GM18517 (cell line): ENCODE measurements at regions not wholly inside any gene's neighbourhood (a gene's known extent, or its start where the extent isn't known, plus 50 kb on each side); places are given as distances from the start of the nearest gene placed in this dataset.

ENCODE experiments used
- ATAC-seq: cut with Tn5 transposase; IDR thresholded peaks from one replicate; pipeline ENCODE4 v1.9.1; 2021; ENCODE audit warnings: mild to moderate bottlenecking, moderate library complexity; ENCODE audit not compliant: unreplicated experiment

DNA sequence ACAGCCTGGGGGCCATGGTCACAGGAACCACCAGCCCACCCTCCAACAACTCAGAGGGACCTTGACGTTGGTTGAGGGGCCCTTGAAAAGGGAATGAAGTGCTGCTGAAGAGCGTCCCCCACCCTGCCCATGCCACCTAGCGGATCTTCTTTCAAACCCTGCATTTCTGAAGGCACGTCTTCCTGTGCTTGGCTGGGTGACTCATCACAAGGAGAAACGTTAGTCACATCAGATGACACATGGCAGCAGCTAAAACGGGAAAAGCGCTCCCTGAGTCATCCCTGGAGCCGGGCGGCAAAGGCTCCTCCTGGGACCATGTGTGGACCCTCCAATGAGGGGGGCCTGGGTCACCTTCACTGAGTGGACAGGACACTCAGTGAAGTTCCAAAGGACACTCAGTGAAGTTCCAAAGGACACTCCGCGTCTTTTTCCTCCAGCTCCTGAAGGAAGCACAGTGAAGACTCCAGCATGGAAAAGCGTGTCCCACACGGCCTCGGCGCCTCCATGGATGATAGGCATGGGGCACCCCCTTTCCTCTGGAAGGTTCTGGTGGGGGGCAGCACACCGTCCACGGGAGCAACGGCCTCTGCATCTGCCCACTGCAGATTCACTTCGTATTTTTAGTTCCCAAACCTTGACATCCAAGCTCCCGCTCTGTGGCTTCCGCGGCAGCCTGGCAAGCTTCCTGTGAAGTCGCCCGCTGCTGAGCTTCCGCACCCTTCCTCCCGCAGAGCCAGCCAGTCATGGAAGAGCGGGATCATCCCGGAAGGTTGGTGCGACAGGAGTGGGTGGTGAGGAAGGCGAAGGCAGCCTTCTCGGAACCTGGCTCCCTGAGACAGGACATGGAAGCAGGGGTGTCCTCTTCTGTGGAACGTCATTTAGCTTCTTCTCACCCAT is 383.4 kb downstream of the VRK1 start:
- no peak for ATAC-seq

DNA sequence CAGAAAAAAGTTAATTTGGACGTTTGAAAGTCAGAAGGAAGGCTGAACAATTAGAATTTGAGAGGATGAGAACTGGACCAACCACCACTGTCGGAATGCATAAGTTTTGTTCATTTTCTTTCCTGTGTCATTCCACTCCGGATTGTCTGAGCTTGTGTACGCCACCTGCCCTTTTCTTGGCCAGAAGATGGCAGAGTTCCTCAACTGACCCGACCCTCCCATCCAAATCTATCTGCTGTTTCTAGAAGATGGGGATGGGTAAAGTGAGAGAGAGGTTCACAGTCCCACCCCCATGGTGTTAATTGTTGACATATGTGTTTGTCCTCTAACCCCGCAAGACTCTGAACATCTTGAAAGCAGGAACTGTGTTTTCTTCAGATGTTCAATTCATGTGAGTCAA is 388.0 kb downstream of the VRK1 start:
- ATAC-seq = no peak

DNA sequence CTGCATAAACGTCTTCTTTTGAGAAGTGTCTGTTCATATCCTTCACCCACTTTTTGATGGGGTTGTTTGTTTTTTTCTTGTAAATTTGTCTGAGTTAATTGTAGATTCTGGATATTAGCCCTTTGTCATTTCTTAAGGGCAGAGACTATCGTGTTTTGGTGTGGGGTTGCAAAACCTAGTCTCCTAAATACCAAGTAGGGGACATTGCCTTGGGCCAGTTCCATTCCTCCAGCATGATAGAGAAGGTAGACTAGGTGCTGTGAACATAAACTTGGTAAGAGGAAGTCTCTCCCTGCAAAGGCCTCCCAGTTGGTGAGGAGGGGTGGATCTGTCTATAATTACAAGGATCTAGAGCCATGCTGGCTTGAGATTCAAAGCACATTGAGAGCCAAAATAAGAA is 390.7 kb downstream of the VRK1 start:
- no peak for ATAC-seq

DNA sequence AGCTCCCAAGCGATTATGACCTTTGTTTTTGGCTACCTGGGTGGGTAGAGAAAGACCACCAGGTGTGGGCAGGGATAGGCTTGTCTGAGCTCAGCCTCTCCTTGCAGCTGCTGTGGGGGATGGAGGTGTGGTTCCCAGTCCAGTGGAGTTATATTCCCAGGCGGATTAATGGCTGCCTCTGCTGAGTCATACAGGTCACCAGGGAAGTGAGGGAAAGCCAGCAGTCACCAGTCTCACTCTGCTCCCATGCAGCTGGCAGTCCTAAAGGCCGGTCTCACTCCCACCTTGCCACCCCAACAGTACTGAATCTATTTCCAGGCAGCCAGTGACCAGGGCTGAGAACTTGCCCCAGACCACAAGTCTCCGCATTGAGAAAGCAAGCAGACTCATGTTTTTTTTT is 399.2 kb downstream of the VRK1 start:
- no peak for ATAC-seq

DNA sequence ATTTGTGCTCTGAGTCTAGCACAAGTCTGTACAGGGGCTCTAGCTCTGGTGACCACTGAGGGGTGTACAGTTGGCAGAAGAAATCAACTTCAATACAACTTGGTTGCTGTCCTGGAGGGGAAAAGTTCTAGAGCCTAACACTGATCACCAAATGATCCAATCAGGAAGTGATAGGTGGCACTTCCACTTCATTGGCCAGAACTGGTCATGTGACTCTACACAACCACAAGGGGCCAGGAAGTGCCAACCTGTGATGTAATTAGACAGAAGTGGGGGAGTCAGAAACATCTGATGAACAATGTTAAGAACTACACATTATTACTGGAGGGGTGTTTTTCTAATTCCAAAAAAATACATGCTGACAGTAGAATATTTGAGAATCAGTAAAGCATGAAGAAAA is 401.6 kb downstream of the VRK1 start:
- ATAC-seq = no peak

DNA sequence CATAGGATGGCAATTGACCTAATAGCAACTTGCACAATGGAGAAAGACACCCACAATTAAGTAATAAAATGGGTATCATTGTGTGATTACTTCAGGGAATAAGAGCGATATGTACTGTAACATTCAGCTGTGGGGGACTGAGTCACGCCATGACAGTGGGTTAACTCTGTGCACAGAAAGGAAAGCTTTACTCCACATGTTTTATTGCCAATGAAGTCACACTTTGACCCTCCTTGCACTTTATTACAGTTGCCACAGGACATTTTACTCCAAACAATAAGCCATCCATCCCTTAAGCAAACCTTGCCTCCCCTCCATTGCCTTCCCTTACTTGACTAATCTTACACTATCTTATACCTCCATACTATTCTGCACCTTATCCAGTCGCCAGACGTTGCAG is 403.1 kb downstream of the VRK1 start:
- ATAC-seq = no peak

DNA sequence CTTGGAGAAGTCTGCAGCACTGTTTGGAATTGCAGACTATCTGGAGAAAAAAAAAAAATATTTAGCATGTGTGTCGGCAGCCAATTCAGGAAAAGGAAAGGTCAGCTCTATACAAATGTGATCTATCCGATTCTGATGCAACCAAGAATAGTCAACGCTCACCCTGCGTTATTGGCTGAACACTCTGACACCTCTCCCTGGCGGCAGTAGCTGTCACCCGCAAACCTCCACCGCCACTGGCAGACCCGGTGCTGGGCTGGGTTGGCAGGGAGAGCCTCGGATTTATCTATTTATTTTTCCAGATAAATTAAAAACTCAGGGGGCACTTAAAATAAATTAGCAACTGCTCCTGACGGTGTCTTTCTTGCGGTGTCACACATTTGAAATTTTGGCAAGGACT is 409.7 kb downstream of the VRK1 start:
- ATAC-seq = no peak

DNA sequence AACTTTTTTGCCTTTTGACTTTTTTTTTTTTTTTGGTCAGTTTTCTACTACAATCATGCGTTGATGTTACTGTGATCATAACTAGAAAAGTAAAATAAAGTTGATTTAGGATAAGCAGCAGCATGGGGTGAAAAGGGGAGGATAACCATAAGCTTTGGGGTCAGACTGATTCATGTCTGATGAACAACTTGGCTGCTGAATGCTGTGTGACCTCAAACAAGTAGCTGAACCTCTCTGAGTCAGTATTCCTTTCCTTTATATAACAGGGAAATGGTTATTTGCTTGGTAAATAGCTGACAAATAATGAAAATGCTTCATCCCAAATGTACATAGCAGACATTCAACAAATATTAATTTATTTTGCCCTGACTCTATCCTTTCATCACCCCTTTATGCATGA is 413.0 kb downstream of the VRK1 start:
- ATAC-seq = no peak

DNA sequence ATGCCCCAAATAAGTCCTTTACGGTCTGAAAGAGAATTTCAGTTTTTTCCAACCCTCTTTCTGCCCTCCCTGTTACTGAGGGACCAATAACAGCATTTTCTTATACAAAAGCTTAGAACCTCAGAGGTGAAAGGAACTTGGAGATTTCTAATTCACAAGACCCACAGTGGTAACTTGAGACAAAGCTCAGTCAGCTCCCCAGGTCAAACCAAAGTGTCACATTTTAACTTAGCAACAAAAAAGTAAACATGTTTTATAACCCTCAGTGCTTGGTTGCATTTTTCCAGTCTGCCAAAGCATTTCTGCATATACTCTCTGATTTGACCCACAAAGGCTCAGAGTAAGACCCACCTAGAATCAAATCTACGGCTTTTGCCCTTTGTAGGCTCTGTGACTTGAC is 415.2 kb downstream of the VRK1 start:
- no peak for ATAC-seq

DNA sequence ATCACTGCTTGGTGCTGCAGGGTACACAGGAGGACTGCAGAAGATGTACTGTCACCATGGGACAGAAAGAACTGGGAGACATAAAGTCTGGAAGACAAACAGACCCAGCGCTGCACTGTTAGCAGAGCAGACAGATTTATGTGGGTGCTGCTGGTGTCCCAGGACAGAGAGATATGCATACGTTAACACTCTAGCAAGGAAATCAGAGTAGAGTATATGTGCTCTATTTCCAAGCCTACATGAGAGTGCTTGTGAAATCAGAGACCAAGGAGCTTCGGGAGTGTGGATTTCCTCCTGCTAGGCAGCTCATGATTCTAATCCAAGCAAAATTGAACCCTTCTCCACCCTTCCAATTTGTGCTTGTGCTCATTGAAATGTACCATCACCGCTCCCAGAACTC is 416.5 kb downstream of the VRK1 start:
- ATAC-seq = no peak

DNA sequence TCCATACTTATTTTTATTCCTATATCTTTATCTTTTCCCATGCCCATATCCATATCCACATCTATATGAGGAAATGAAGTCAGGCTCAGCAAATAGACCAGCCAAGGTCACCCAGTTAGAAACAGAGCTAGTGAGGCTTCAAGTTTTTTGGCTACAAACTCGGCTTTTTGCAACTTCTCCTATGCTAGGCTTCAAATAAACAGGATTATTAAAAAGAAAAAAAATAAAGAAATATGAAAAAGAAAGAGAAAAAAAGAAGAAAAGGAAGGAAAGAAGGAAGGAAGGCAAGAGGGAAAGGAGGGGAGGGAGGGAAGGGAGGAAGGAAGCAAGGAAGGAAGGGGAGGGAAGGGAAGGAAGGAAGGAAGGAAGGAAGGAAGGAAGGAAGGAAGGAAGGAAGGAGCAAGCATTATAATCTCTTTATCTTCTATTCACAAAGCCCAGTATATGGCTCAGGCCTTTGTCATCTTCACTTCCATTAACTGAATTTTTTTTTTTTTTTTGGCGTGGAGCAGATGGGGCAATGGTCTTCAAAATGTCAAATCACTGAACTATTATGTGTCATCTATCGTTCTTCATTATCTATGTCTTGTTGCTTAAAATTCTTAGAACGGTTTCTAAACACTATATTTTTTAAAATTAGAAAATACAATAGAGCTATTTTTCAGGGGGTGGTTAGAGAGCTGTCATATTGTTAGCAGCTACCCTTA is 418.2 kb downstream of the VRK1 start:
- no peak for ATAC-seq

DNA sequence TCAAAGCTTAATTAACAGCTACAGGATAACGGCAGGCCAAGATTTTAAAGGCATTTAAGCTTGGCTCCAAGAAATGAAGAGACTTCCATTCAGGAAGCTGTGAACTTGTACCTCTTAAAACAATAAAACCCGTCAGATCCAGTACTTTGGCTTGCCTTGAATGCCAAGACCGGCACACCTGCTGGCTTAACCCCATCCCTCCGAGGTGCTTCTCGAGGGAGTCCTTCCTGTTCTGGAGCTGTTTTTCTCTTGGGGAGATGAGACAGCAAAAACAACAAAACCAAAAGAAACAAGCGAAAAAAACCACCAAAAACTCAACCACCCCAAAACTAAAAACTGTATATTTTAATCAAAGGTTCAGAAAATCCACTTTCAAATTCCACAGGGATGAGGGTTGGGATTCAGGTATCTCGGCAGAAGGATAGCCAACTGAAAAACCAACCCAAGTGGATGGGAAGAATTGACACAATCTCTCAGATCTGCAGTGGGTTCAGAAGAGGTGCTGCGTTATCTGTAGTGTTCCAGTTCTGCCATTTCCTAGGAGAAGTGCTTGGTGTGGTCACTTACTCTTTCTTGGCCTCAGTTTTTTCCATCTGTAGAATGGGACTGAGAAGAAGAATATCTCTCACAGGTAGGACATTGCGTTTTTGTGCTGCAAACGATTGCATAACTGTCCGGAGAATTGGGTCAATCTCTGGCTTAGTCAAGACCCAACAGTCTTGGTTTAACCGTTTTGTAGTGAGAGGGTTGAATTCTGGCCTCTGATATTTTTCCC is 420.1 kb downstream of the VRK1 start:
- no peak for ATAC-seq

DNA sequence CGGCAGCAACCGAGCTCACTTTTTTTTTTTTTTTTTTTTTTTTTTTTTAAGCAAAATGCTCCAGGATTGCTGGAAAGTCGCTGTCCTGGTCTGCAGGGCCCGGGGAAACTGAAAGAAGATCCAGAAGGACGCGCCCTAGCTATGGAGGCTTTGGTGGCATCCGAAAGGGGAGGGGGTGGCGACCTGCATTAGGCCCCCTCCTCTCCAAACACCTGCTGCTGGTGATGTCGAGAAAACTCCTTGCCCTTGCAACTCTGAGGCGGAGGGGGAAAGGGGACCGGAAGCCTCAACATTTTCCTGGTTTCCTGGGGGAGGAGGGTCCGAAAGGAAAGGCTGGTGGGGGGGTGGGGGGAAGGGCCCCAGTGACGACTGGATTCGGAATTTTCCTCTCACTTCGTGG is 421.1 kb downstream of the VRK1 start:
- ATAC-seq = no peak

DNA sequence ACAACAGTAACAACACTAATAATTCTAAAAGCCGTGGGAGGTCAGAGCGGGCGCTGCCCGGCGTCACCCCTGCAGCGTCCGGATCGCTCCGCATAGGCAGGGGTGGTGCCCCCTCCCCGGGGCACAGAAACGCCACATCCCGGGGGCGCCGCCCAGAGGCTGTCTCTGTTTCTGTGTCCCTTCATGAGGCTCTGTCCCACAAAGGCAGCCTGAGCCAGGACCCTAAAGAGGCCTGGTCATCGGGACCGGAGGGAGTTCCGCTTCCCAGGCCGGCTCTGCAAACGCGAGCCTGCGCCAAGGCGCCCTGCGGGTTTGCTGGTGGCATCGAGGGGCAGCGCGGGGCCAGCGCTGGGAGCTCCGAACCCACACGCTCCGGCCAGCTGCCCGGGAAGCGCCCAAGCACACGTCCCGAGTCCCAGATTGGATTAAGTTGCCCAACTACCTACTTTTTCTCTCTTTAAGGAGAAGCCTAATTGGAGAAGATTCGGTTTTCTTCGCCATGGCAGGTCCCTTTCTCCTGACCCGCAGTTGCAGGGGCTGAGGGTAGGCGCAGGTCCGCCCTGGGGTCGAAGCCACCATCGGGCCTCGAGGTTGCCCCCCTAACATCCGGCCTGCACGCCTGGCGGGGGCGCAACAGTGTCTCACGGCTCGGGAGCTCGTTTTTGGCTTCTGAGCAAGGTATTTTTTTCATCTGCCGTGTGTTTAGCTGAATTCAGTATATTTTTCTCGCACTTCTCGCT is 421.7 kb downstream of the VRK1 start:
- no peak for ATAC-seq

DNA sequence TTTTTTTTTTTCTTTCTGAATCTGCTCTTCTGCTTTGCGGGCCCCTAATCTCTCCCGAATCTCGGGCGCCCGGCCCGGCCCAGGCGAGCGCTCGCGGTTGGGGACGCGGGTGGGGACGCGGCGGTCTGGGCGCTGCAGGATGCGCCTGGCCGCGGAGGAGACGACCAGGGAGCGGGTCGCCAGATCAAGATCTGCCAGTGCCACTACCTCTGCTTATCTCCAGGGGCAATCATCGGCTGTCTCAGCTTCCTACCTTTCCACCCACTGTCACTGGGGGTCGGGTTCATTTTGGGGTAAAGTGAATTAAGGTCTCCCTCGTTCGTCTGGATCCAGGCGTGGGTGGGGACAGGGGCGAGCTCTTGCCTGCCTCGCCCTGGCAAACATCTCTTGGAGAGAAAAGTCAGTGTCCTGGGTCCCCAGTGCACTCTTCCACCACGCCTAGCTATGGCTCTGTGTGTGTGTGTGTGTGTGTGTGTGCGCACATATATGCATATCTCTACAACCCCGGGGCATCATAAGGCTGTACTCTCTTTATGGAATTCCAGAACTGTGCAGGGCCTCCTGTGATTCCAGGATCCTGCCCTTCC is 422.3 kb downstream of the VRK1 start:
- no peak for ATAC-seq

DNA sequence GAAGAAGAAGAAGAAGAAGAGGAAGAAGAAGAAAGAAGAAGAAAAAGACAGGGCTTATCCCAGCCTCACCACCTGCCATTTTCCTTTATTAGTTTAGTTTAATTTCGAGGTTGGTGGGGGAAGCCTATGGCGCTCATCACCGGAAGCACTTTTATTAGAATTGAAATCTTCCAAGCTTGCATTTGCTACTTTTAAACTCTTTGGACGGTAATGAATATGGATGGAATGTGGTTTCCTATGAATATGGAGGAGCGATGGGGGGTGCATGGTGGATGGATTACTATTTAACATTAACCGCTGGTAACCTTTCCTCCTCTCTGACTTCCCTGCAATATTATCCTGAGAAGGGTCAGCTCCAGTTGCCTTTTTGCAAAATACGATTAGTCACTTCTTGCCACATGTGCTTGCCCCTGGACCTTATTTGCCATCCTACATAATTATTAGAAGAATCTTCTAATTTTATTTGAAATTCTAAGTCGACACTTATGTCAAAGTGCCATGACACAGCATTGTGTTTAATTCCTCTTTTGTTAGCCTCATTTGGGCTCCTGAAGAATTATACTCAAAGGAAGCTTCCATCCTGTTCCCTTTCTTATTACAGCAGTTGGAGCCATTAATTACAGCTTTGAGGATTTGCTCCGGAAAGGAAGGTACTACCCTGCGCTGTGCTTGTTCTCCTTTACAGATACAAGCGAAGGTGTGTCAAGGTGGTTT is 424.5 kb downstream of the VRK1 start:
- no peak for ATAC-seq

DNA sequence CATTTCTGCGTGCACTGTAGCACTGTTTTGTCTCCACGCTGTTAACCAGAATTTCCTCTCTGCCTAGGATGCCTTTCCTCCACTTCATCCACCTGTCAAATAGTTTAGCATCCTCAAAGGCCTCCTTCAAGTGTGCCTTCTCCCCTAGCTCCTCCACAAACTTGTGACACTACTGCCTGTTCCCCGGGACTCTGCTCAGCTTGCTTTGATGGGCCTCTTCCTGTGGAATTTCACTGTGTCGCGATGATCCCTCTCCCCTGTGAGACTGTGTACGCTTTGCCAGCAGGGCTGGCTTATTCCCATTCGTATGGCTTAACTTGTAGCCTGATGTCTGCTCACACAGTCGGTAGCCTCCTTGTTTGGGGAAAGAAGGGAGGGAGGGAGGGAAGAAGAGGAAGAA is 426.8 kb downstream of the VRK1 start:
- no peak for ATAC-seq

DNA sequence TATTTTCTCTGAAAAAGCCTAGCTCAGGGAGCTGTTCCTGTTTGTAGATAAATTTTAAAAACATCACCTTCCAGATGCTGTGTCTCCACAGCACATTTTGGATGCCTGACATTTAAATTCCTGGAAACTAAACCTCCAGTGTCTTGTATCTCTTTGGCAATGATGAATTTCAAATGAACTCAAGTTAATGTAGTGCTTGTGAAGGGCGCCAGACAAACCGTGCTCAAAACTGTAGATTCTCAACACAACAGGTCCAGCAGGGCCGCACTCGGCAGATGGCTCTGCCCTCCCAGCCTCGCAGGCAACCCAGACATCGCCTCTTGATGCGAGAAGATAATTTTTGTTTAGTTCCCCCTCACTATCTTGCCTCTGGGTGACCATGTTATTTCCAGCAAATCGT is 432.9 kb downstream of the VRK1 start:
- no peak for ATAC-seq

DNA sequence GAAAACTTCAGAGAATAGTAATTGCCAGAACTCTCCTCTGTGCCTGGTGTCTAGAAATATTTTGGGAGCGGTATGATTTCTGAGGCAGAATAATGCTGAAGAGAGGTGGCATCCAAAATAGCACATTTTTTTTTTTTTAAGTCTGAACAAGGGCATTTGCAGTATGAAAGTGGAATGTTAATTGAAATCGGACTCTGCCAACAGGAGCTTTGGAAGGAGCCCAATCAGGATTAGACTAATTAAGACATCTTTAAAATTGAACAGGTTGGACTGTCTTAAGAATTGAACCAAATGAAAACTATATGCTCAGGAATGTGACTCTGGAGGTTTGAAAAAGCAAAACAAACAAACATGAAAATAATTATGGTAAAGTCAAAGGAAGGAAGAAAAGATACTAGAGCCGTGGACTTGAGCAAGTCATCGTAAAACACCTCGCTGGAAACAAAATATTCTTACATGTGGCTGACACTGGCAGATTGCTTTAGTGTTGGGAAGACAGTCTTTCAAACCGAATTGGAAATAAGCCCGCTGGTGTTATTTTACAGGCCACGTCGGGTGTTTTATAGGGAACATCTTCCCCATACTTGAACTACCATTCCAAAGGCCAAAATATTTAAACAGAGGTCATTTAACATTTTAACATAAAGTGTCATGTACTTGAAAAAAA is 436.3 kb downstream of the VRK1 start:
- no peak for ATAC-seq
